Trophoblast cell (in vitro differentiated cells and primary cell): ENCODE measurements at regions not wholly inside any gene's neighbourhood (a gene's known extent, or its start where the extent isn't known, plus 50 kb on each side); places are given as distances from the start of the nearest gene placed in this dataset.
A peak's percentile ranks its signal among the peaks of the same experiment; 100 is the strongest.

ENCODE experiments used
- DNase-seq, 2 donors: peaks; one replicate each; pipeline ENCODE4 v3.0.0-alpha.2; 2016
- H2AFZ ChIP-seq: 2 replicates; pipeline ENCODE4 v1.6.1; 2013; ENCODE audit warnings: low read length, moderate library complexity, mild to moderate bottlenecking; ENCODE audit not compliant: insufficient read depth, poor library complexity
- H2AK5ac ChIP-seq: 2 replicates; pipeline ENCODE4 v1.6.1; 2013; ENCODE audit warnings: mild to moderate bottlenecking, low read length
- H2BK120ac ChIP-seq: 2 replicates; pipeline ENCODE4 v1.6.1; 2013; ENCODE audit warnings: low read length, mild to moderate bottlenecking, moderate library complexity; ENCODE audit not compliant: insufficient read depth, poor library complexity
- H2BK12ac ChIP-seq: 2 replicates; pipeline ENCODE4 v1.6.1; 2013; ENCODE audit warnings: mild to moderate bottlenecking, low read length, moderate library complexity
- H2BK5ac ChIP-seq: 2 replicates; pipeline ENCODE4 v1.6.1; 2013; ENCODE audit warnings: low read length, low read depth, moderate library complexity, mild to moderate bottlenecking; ENCODE audit not compliant: poor library complexity
- H3K14ac ChIP-seq: 2 replicates; pipeline ENCODE4 v1.6.1; 2013; ENCODE audit warnings: mild to moderate bottlenecking, low read length
- H3K18ac ChIP-seq: 2 replicates; pipeline ENCODE4 v1.6.1; 2013; ENCODE audit warnings: mild to moderate bottlenecking, low read length
- H3K23ac ChIP-seq: 2 replicates; pipeline ENCODE4 v1.6.1; 2013; ENCODE audit warnings: low read length
- H3K27ac ChIP-seq: 2 replicates; pipeline ENCODE4 v1.5.1; 2013; ENCODE audit warnings: low read depth, mild to moderate bottlenecking, inconsistent platforms, low read length, moderate library complexity
- H3K27me3 ChIP-seq: 2 replicates; pipeline ENCODE4 v1.6.1; 2013; ENCODE audit warnings: inconsistent platforms, mild to moderate bottlenecking, low read length, moderate library complexity; ENCODE audit not compliant: insufficient read depth
- H3K36me3 ChIP-seq, 2 experiments: 1 replicate in 1 of 2; 2 replicates in 1 of 2; pipeline ENCODE4 v1.6.1; 2013; ENCODE audit warnings: low read length in 2 of 2, mild to moderate bottlenecking in 2 of 2, moderate library complexity in 1 of 2; ENCODE audit not compliant: insufficient read depth in 2 of 2, control insufficient read depth in 1 of 2
- H3K4ac ChIP-seq: 2 replicates; pipeline ENCODE4 v1.6.1; 2013; ENCODE audit warnings: low read depth, mild to moderate bottlenecking, low read length, moderate library complexity
- H3K4me1 ChIP-seq, 2 experiments: 1 replicate in 1 of 2; 2 replicates in 1 of 2; pipeline ENCODE4 v1.6.1; 2013; ENCODE audit warnings: low read length in 2 of 2, mild to moderate bottlenecking in 2 of 2, moderate library complexity in 1 of 2; ENCODE audit not compliant: insufficient read depth in 2 of 2, control insufficient read depth in 1 of 2
- H3K4me2 ChIP-seq: 2 replicates; pipeline ENCODE4 v1.6.1; 2013; ENCODE audit warnings: inconsistent platforms, mild to moderate bottlenecking, low read length, moderate library complexity
- H3K4me3 ChIP-seq: 2 replicates; pipeline ENCODE4 v1.5.1; 2013; ENCODE audit warnings: mild to moderate bottlenecking, low read depth, low read length, inconsistent platforms
- H3K79me1 ChIP-seq: one replicate; pipeline ENCODE4 v1.6.1; 2013; ENCODE audit warnings: low read length
- H3K79me2 ChIP-seq: 2 replicates; pipeline ENCODE4 v1.6.1; 2013; ENCODE audit warnings: low read length, mild to moderate bottlenecking; ENCODE audit not compliant: control insufficient read depth, insufficient read depth, poor library complexity
- H3K9ac ChIP-seq: 2 replicates; pipeline ENCODE4 v1.6.1; 2013; ENCODE audit warnings: mild to moderate bottlenecking, low read length
- H3K9me3 ChIP-seq: 2 replicates; pipeline ENCODE4 v1.6.1; 2013; ENCODE audit warnings: low read depth, mild to moderate bottlenecking, control low read depth, inconsistent platforms, low read length; ENCODE audit not compliant: insufficient read depth
- H4K12ac ChIP-seq: 2 replicates; pipeline ENCODE4 v1.6.1; 2013; ENCODE audit warnings: low read depth, mild to moderate bottlenecking, low read length, moderate library complexity
- H4K8ac ChIP-seq: 2 replicates; pipeline ENCODE4 v1.6.1; 2013; ENCODE audit warnings: low read depth, mild to moderate bottlenecking, low read length, moderate library complexity
- H4K91ac ChIP-seq: one replicate; pipeline ENCODE4 v1.6.1; 2013; ENCODE audit warnings: low read depth, mild to moderate bottlenecking, low read length, moderate library complexity
- WGBS: extraction: QIAGEN DNeasy Blood & Tissue Kit; methylation state at CpG from one replicate; pipeline ENCODE4 v1.1.7; 2013; ENCODE audit warnings: missing lambda C conversion rate; ENCODE audit not compliant: insufficient read length, insufficient coverage; ENCODE audit errors: extremely low coverage; 5-methylcytosine and 5-hydroxymethylcytosine counted together

- Histone ChIP-seq H2AFZ (no peak overlapping the region), H3K4me3 (no peak overlapping the region), H3K27ac (no peak overlapping the region), H3K18ac (no peak overlapping the region), H3K4me2 (no peak overlapping the region), H4K12ac (no peak overlapping the region), H3K23ac (no peak overlapping the region), H3K36me3 (no peaks in the 10 kb centered on the region), H3K27me3 (no peaks in the 10 kb centered on the region), H3K9me3 (no peaks in the 10 kb centered on the region), H2AK5ac (no peak overlapping the region), H3K79me2 (no peaks in the 10 kb centered on the region), H3K79me1 (no peaks in the 10 kb centered on the region), H2BK12ac (no peak overlapping the region), H4K91ac (no peak overlapping the region), H3K4ac (no peak overlapping the region), H3K9ac (no peak overlapping the region), H3K4me1 (no peaks in the 10 kb centered on the region), H4K8ac (no peak overlapping the region), H3K14ac (no peak overlapping the region), H2BK5ac (no peak overlapping the region), H2BK120ac (no peak overlapping the region)
- peak; percentile 33 to 82 for DNase-seq
These were observed 316.8 kb upstream of the EMCN start for GRCh38 chr4:100834616-100835015.

DNA sequence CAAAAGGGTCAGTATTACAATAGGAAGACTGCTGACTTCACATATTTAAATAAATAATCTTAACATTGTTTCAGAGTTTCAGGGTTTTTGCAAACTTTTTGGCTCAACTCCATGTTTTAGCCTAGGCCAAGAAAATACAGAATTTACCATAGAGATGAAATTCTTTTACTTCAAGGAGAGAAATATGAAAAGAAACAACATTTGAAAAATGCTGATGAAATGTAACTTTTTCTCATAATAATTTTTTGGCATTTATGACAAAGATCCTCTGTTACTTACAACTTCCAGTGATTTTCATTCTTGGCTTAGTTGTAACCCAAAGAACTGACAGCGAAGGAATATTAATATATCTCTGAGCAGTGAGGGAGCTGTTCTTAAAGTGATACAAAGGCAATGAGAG, 316.1 kb upstream of the EMCN start:
- no CpG with 5 or more reads among the region's 1 CpG for WGBS
- H3K27ac ChIP-seq, result no peak overlapping the region
- H4K8ac ChIP-seq, result no peak overlapping the region

DNA sequence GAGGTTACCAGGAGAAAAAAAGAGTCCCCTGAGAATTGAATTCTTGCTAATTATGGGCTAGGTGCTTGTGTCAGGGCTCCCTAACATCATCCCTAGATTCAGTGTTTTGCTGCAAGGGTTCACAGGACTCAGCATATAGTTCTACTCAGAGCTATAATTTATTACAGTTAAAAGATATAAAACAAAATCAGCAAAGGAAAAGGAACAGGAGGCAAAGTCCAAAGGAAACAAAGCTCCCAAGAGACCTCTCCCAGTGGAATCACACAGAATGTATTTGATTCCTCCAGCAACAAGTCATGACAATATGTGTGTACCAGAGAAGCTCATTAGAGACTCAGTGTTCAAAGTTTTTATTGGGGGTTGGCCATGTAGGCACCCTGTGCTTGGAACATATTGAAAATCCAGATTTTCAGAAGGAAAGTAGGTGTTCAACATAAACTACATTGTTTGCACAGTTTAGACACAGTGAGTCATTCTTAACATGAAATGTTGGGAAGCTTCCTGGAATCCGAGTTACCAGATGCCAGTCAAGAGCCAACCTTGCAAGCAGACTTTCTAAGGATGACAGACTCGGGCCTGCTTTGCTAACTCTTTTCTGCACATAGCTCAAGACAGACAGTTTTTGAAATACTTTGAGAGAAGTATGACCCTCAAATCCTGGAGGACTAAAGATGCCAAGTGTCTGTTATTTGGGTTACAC, 311.3 kb upstream of the EMCN start:
- peak in 1 of 2 donors; percentile 28 for DNase-seq
- no peak overlapping the region for H3K18ac ChIP-seq
- no peak overlapping the region for H3K4me2 ChIP-seq
- H3K9ac ChIP-seq, result no peak overlapping the region
- no peak overlapping the region for H3K23ac ChIP-seq
- H3K27ac ChIP-seq, result no peak overlapping the region
- H3K4ac ChIP-seq, result no peak overlapping the region
- H3K79me2 ChIP-seq, result no peaks in the 10 kb centered on the region
- no peak overlapping the region for H2BK12ac ChIP-seq
- no CpG with 5 or more reads among the region's 2 CpGs for WGBS
- no peak overlapping the region for H3K14ac ChIP-seq
- no peak overlapping the region for H2AK5ac ChIP-seq
- H3K36me3 ChIP-seq, result no peaks in the 10 kb centered on the region
- no peaks in the 10 kb centered on the region for H3K27me3 ChIP-seq
- H2BK5ac ChIP-seq, result no peak overlapping the region
- H4K91ac ChIP-seq, result no peak overlapping the region
- H4K12ac ChIP-seq, result no peak overlapping the region
- no peaks in the 10 kb centered on the region for H3K79me1 ChIP-seq
- H4K8ac ChIP-seq, result no peak overlapping the region
- H3K4me1 ChIP-seq, result no peaks in the 10 kb centered on the region
- H3K4me3 ChIP-seq, result no peak overlapping the region
- H2AFZ ChIP-seq, result no peak overlapping the region
- no peak overlapping the region for H2BK120ac ChIP-seq
- no peaks in the 10 kb centered on the region for H3K9me3 ChIP-seq

More for the DNA sequence above, 316.1 kb upstream of the EMCN start:
- H3K18ac ChIP-seq, result no peak overlapping the region
- no peak overlapping the region for H2BK5ac ChIP-seq
- H4K91ac ChIP-seq, result no peak overlapping the region
- H3K36me3 ChIP-seq, result no peaks in the 10 kb centered on the region
- H3K4me1 ChIP-seq, result no peaks in the 10 kb centered on the region
- no peak overlapping the region for H2BK12ac ChIP-seq
- H3K9ac ChIP-seq, result no peak overlapping the region
- no peak for DNase-seq
- no peak overlapping the region for H3K4me3 ChIP-seq
- H4K12ac ChIP-seq, result no peak overlapping the region
- H3K27me3 ChIP-seq, result no peaks in the 10 kb centered on the region
- no peak overlapping the region for H3K4me2 ChIP-seq
- no peak overlapping the region for H3K4ac ChIP-seq
- H3K79me2 ChIP-seq, result no peaks in the 10 kb centered on the region
- H2BK120ac ChIP-seq, result no peak overlapping the region
- H3K14ac ChIP-seq, result no peak overlapping the region
- no peak overlapping the region for H3K23ac ChIP-seq
- no peaks in the 10 kb centered on the region for H3K79me1 ChIP-seq
- H2AFZ ChIP-seq, result no peak overlapping the region
- H3K9me3 ChIP-seq, result no peaks in the 10 kb centered on the region
- no peak overlapping the region for H2AK5ac ChIP-seq

DNA sequence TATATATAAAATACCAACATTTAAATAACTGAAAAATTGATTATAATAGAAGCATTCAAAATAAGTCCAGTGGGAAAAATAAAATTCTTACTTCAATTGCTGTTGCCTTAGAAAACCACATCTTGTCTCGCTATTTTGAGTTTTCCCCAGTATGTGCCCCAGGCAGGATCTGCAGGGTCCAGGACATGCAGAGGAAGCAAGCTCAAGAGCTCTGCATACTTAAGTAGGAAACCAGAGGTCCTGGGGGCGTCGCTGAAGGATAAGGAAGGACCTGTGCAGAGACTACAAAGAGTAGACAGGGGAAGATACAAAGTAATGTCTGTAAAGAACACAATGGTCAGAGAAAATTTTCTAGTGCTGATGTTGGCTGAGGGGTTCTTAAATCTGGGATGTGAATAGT, 310.5 kb upstream of the EMCN start:
- no peak overlapping the region for H3K23ac ChIP-seq
- H2BK120ac ChIP-seq, result no peak overlapping the region
- H2BK12ac ChIP-seq, result no peak overlapping the region
- H3K4ac ChIP-seq, result no peak overlapping the region
- no peak for DNase-seq
- no peak overlapping the region for H4K91ac ChIP-seq
- H2BK5ac ChIP-seq, result no peak overlapping the region
- no peak overlapping the region for H3K9ac ChIP-seq
- no peak overlapping the region for H3K4me3 ChIP-seq
- no peaks in the 10 kb centered on the region for H3K9me3 ChIP-seq
- no peak overlapping the region for H3K27ac ChIP-seq
- H3K4me1 ChIP-seq, result no peaks in the 10 kb centered on the region
- H3K4me2 ChIP-seq, result no peak overlapping the region
- no peak overlapping the region for H3K18ac ChIP-seq
- no peak overlapping the region for H4K12ac ChIP-seq
- WGBS, result no CpG with 5 or more reads among the region's 3 CpGs
- H3K79me1 ChIP-seq, result no peaks in the 10 kb centered on the region
- no peak overlapping the region for H2AK5ac ChIP-seq
- no peaks in the 10 kb centered on the region for H3K79me2 ChIP-seq
- no peak overlapping the region for H4K8ac ChIP-seq
- H2AFZ ChIP-seq, result no peak overlapping the region
- no peaks in the 10 kb centered on the region for H3K27me3 ChIP-seq
- H3K14ac ChIP-seq, result no peak overlapping the region
- no peaks in the 10 kb centered on the region for H3K36me3 ChIP-seq
